GM13976 (cell line): ENCODE measurements at regions not wholly inside any gene's neighbourhood (a gene's known extent, or its start where the extent isn't known, plus 50 kb on each side); places are given as distances from the start of the nearest gene placed in this dataset.

Source experiments
- DNase-seq: peaks from one replicate; pipeline ENCODE4 v3.0.0; 2012; ENCODE audit warnings: low spot score
- in situ Hi-C: fragments of 300-500 bp; cut with MboI; formaldehyde crosslinking; loops from one replicate; pipeline ENCODE4 v1.12.0; 2022; ENCODE audit warnings: low sequenced_read_pairs, mixed read lengths, inconsistent platforms; ENCODE audit not compliant: unreplicated experiment
- TF ChIP-seq, protein P1 (sequence below): IDR thresholded peaks from 2 replicates; pipeline ENCODE4 v1.5.1; 2012; ENCODE audit warnings: borderline replicate concordance, mild to moderate bottlenecking; ENCODE audit not compliant: insufficient read depth; ENCODE audit errors: extremely low read depth, missing control alignments, control extremely low read depth

DNA sequence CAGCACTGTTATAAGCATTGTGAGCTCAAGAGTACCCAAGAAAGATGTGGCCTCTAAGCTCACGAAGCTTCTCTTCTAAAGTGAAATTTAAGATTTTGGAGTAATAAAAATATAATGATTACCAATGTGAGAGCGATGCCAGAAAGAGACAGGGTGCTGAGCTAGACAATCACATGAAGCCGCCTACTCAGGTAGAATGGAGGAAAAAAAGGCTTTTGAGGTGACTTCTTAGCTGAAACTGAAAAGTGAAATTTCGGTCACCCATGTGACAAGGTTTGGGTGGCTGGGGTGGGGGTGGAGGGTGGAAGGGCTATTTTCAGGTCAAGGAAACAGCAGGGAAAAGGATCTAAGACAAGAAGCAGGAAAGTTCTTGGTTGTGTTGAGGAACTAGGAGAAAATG, 388.2 kb upstream of the WWC1 start:
- in situ Hi-C loops, result no loop called here
- no peak for DNase-seq
- TF ChIP-seq, protein P1, sequence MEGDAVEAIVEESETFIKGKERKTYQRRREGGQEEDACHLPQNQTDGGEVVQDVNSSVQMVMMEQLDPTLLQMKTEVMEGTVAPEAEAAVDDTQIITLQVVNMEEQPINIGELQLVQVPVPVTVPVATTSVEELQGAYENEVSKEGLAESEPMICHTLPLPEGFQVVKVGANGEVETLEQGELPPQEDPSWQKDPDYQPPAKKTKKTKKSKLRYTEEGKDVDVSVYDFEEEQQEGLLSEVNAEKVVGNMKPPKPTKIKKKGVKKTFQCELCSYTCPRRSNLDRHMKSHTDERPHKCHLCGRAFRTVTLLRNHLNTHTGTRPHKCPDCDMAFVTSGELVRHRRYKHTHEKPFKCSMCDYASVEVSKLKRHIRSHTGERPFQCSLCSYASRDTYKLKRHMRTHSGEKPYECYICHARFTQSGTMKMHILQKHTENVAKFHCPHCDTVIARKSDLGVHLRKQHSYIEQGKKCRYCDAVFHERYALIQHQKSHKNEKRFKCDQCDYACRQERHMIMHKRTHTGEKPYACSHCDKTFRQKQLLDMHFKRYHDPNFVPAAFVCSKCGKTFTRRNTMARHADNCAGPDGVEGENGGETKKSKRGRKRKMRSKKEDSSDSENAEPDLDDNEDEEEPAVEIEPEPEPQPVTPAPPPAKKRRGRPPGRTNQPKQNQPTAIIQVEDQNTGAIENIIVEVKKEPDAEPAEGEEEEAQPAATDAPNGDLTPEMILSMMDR, result no peak

DNA sequence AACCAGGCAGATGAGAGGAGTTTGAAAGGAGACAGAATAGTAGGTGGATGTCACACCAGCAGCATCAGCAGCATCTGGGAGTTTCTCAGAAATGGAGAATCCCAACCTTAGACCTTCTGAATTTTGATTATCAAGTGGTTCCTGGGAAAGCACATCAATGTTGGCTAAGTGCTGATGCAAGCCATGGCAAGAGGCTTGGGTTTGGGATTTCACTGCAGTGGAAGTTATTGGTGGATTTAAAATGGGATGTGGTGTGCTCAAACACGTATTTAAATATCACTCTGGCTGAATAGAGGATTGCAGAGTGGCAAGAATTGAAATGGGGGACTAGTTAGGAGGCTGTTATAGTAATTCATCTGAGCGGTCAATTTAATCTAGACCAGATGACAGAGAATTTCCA, 387.8 kb upstream of the WWC1 start:
- TF ChIP-seq, protein P1, result no peak
- no peak for DNase-seq
- in situ Hi-C loops, result no loop called here

DNA sequence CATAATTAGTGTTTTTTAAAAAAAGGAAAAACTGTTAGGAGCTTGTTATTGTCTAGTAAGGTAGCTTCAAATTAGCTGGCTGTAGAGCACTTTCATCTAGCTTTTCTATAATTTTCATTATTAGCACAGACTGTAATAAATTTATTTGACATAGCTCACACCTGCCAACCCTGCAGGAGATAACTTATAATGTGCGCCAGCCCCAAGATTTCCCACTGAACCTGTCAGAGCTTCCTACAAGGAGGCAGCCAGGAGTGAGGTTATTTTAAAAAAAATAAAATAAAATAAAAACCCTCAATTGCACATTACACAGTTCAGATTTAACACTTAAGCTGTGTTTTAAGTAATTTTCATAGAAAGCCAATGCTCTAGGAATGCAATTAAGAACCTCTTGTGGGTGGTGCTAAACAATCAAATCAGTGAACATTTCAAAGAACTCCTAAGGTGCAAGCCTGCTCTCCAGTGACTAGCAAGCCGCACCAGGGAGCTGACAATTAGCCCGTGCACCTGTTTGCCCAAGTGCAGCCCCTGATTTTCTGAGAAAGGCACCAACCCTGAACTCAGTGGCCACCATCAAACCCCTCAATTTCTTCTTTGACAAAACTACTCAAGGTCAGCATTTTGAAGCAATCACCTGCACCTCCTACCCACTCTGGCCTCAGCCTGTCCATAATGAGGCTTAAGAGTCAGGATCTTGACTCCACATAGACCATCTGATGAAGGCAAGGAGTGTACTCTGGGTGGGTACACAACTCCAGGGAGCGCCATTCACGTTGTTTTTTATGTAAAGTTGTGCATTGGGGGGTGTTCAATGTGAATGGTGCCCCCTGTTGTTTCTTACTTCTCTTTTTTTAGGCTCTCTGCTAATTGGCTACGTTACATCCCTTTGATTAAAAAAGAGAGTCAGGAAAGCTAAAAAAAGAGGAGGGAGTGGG, 385.3 kb upstream of the WWC1 start:
- in situ Hi-C loops, result no loop called here
- TF ChIP-seq, protein P1, result no peak
- DNase-seq, result no peak

DNA sequence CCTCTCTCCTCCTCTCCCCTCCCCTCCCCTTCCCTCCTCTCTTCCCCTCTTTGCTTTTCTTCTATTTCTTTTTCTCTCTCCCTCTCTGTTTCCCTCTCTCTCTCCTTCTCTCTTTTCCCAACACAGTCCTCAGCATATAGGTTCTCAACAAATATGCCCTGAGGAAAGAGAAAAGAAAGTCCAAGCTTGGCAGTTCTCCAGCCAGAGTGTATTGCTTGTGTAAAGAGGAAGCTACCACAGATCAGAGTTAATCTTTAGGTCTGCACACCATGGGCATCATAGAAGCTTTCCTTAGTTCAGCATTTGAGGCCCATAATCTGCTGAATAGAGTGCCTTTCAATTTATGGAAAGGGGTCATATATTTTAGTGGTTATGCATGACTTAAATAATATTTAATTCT, 382.8 kb upstream of the WWC1 start:
- in situ Hi-C loops, result no loop called here
- DNase-seq, result no peak
- TF ChIP-seq, protein P1, result no peak

DNA sequence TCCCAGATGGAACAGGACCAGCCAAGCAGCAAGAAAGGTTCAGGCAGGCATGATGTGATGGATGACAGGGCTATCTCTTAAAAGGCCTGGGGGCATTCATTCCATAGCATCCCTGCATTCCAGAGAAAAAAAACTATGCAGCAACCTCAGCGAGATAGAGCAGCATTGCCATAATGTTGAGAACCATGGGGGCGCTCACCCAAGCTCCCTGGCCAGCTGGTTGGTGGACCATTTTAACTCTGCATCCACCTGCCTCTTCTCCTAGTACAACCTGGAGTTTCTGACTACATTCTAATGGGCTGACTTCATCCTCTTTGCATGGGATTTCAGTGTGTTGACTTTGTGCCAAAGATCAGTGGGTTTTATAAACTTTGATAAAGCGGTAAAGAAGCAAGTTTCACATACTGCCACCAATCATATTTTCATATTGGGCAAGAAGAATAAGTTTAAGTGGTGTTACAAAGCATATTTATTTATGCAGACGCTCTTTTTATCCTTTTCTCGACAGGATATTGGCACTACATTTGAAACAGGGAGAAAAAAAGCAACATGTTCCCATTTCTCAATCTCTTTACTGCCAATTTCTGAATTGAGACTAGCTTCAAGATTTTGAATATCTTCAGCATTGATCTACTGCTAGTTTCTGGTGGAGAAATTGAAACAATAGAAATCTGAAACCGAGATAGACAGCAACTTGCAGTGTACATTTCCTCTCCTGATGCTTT, 378.3 kb upstream of the WWC1 start:
- in situ Hi-C loops, result no loop called here
- TF ChIP-seq, protein P1, result no peak

DNA sequence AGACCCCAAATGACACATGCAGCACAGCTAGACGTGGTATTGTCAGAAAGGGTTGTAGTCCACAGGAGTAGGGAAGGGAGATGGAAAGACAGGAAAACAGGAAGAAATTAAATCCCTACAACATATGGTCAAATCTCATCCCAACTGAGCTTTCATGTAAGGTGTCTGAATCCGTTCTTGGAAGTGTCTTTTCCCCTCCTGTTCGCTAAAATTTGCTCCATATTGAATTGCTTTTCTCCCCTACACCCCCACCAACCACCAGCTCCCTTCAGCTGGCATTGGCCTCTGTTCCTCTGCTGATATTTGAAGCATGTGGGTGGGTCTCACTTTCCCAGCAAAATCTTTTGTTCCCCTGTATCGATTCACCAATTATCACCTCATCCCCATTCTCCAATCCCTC, 376.2 kb upstream of the WWC1 start:
- in situ Hi-C loops, result no loop called here
- no peak for DNase-seq
- TF ChIP-seq, protein P1, result no peak

More for the DNA sequence above, 378.3 kb upstream of the WWC1 start:
- no peak for DNase-seq
